HepG2 (cell line): ENCODE measurements at regions not wholly inside any gene's neighbourhood (a gene's known extent, or its start where the extent isn't known, plus 50 kb on each side); places are given as distances from the start of the nearest gene placed in this dataset.

ENCODE experiments used
- ATAC-seq: fragments of 200-7000 bp; cut with Tn5 transposase; 3 replicates; pipeline ENCODE4 v1.9.1; 2020; ENCODE audit warnings: mild to moderate bottlenecking, moderate library complexity
- BruUV-seq: library from RNA; stranded (reverse); fragments of 400-500 nt; replicated peaks from 2 replicates; lab custom pipeline; 2021; lab: Mats Ljungman, UMichigan
- CTCF ChIA-PET: fragments of 300-600 bp; formaldehyde crosslinking; extraction: SDS; loops from one replicate; lab custom pipeline; 2021; ENCODE audit warnings: low total read pairs, inconsistent platforms, low intra/inter-chr PET ratio; lab: Yijun Ruan, JAX
- POLR2A ChIA-PET: fragments of 350-600 bp; sonication (Branson Sonifier 250); formaldehyde crosslinking; loops from one replicate; lab custom pipeline; 2020; ENCODE audit warnings: antibody characterized with exemption, inconsistent platforms; lab: Yijun Ruan, JAX
- DNase-seq: peaks from one replicate; pipeline ENCODE4 v3.0.0-alpha.2; 2015; ENCODE audit warnings: low spot score
- FAIRE-seq: peaks from 3 replicates; lab custom pipeline; 2011; peaks lifted over from hg19 to GRCh38; lab: Jason Lieb, UNC
- H2AFZ ChIP-seq: one replicate; pipeline ENCODE4 v1.6.1; 2011; ENCODE audit warnings: low read length, inconsistent platforms
- H3K27ac ChIP-seq: fragments of 300-600 bp; 3 replicates; pipeline ENCODE4 v1.8.0; 2011; ENCODE audit warnings: mixed run types, mild to moderate bottlenecking, mixed read lengths, low read length, inconsistent platforms; ENCODE audit not compliant: insufficient read depth; ENCODE audit errors: extremely low read length
- H3K27me3 ChIP-seq, 2 experiments: fragments of 200-600 bp in 1 of 2; 2 replicates in 1 of 2; 3 replicates in 1 of 2; pipeline versions ENCODE4 v1.6.0 to v1.8.0; 2011; ENCODE audit warnings: low read length in 2 of 2, mild to moderate bottlenecking in 2 of 2, moderate library complexity in 2 of 2, inconsistent platforms in 1 of 2; ENCODE audit not compliant: insufficient read depth in 2 of 2, control insufficient read depth in 1 of 2
- H3K36me3 ChIP-seq, 2 experiments: fragments of 200-600 bp in 1 of 2; replicated peaks in 1 of 2; 2 replicates in 1 of 2; 3 replicates in 1 of 2; pipeline versions ENCODE4 v1.5.1 to v1.8.0; 2011; ENCODE audit warnings: low read length in 2 of 2, inconsistent platforms in 1 of 2; ENCODE audit not compliant: insufficient read depth in 2 of 2, control insufficient read depth in 1 of 2
- H3K4me1 ChIP-seq: 2 replicates; pipeline ENCODE4 v1.5.1; 2012; ENCODE audit warnings: low read length, inconsistent platforms; ENCODE audit not compliant: insufficient read depth
- H3K4me2 ChIP-seq: 2 replicates; pipeline ENCODE4 v1.6.0; 2011; ENCODE audit warnings: low read depth, low read length, inconsistent platforms
- H3K4me3 ChIP-seq, 3 experiments: fragments of 200-600 bp in 1 of 3; sonication (generic), shearing (Covaris generic) in 1 of 3; replicated peaks in 1 of 3; 2 replicates each; pipeline ENCODE4 v1.5.1; 2011 to 2016; ENCODE audit warnings: low read length in 3 of 3, inconsistent platforms in 2 of 3, low read depth in 2 of 3, mild to moderate bottlenecking in 2 of 3, control low read depth in 1 of 3, mixed read lengths in 1 of 3; ENCODE audit not compliant: insufficient read depth in 1 of 3
- H3K79me2 ChIP-seq: one replicate; pipeline ENCODE4 v1.6.1; 2011; ENCODE audit warnings: low read length, inconsistent platforms; ENCODE audit not compliant: insufficient read depth
- H3K9ac ChIP-seq: 2 replicates; pipeline ENCODE4 v1.6.0; 2011; ENCODE audit warnings: mild to moderate bottlenecking, low read depth, low read length, inconsistent platforms; ENCODE audit not compliant: insufficient read depth
- H3K9me3 ChIP-seq: 2 replicates; pipeline ENCODE4 v1.5.1; 2012; ENCODE audit warnings: mild to moderate bottlenecking, low read length
- H4K20me1 ChIP-seq: 2 replicates; pipeline ENCODE4 v1.6.0; 2011; ENCODE audit warnings: inconsistent platforms, mild to moderate bottlenecking, low read length, moderate library complexity; ENCODE audit not compliant: insufficient read depth
- ELF4 ChIP-seq: sonication (generic); formaldehyde crosslinking; IDR thresholded peaks from 2 replicates; pipeline ENCODE4 v1.5.0; 2020; ENCODE audit warnings: missing genetic modification reagents, mild to moderate bottlenecking, moderate library complexity, borderline replicate concordance
- SMARCE1 ChIP-seq: fragments of 450-650 bp; IDR thresholded peaks from 2 replicates; pipeline ENCODE4 v1.6.1; 2017; ENCODE audit warnings: borderline replicate concordance
- ZNF614 ChIP-seq: IDR thresholded peaks from 2 replicates; pipeline ENCODE4 v1.6.1; 2018; ENCODE audit warnings: missing biosample characterization, missing genetic modification reagents, inconsistent platforms, borderline replicate concordance
- WGBS: methylation state at CpG from one replicate; pipeline ENCODE4 v1.1.6; 2017; ENCODE audit warnings: low lambda C conversion rate; 5-methylcytosine and 5-hydroxymethylcytosine counted together
- in situ Hi-C: cut with HindIII; loops from 2 replicates; pipeline ENCODE4 v1.10.0; 2017; ENCODE audit warnings: low pct_unique_long_range_greater_than_20kb; ENCODE audit not compliant: extremely low pct_ligation_motif_present
- intact Hi-C: fragments of 100-400 bp; cut with micrococcal nuclease; formaldehyde crosslinking; loops from one replicate; pipeline ENCODE4 v1.10.0; 2022; ENCODE audit not compliant: unreplicated experiment
- TF ChIP-seq, protein P1 (sequence below): IDR thresholded peaks from 2 replicates; pipeline ENCODE4 v1.6.1; 2016; ENCODE audit warnings: mild to moderate bottlenecking, missing biosample characterization, missing genetic modification reagents
- TF ChIP-seq, protein P2 (sequence below): sonication (generic); formaldehyde crosslinking; IDR thresholded peaks from 2 replicates; pipeline ENCODE4; 2020; ENCODE audit warnings: missing genetic modification reagents, mild to moderate bottlenecking, borderline replicate concordance
- TF ChIP-seq, protein P3 (sequence below), 2 experiments: fragments of 450-650 bp in 1 of 2; sonication (generic) in 1 of 2; formaldehyde crosslinking; IDR thresholded peaks; 2 replicates each; pipeline versions ENCODE4 v1.5.0 to v1.8.0; 2020 to 2022; ENCODE audit warnings: mild to moderate bottlenecking in 1 of 2, missing genetic modification reagents in 1 of 2
- TF ChIP-seq, protein P4 (sequence below): sonication (generic); formaldehyde crosslinking; IDR thresholded peaks from 2 replicates; pipeline ENCODE4 v1.4.0; 2020; ENCODE audit warnings: missing genetic modification reagents
- TF ChIP-seq, protein P5 (sequence below): sonication (generic); formaldehyde crosslinking; IDR thresholded peaks from 2 replicates; pipeline ENCODE4 v1.5.0; 2020; ENCODE audit warnings: mild to moderate bottlenecking, missing genetic modification reagents

DNA sequence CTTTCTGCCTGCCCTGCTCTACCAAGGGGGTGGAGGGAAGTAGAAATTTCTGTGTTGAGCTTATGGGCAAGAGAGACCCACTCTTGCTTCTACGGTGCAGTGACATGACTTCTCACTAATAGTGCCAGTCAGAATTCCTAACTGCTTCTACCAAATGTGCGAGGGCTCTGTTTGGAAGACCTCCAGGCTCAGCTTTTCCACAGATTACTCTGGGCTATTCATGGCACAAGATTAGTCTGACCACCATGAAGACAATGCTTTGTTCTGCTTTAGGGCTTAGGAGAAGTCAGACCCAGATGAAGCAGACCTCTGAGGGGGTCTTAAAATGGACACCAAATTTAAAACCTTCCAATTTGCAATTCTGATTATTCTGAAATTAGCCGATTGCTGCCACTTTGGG lies 195.9 kb upstream of the TBC1D5 start:
- FAIRE-seq (no peak), ATAC-seq (no peak), DNase-seq (no peak)
- WGBS, result 14% methylated on average over 3 of the region's 3 CpGs
- ChIA-PET CTCF (no interaction called here), POLR2A (no interaction called here)
- H3K4me3 ChIP-seq, result no peak overlapping the region
- no peaks in the 10 kb centered on the region for H4K20me1 ChIP-seq
- H3K27ac ChIP-seq, result no peak overlapping the region
- no peak overlapping the region for H3K4me2 ChIP-seq
- H3K27me3 ChIP-seq, result peaks cover 0 to 8% of the 10 kb centered on the region in 2 experiments; a peak in 1 of 5 replicates
- no peaks in the 10 kb centered on the region for H3K9me3 ChIP-seq
- H3K4me1 ChIP-seq, result no peaks in the 10 kb centered on the region
- intact Hi-C loops (no loop called here), in situ Hi-C loops (no loop called here)
- H3K36me3 ChIP-seq, result no peaks in the 10 kb centered on the region
- no TSS peak for BruUV-seq
- H2AFZ ChIP-seq, result no peak overlapping the region
- H3K9ac ChIP-seq, result no peak overlapping the region
- H3K79me2 ChIP-seq, result no peaks in the 10 kb centered on the region
- TF ChIP-seq, protein P1, sequence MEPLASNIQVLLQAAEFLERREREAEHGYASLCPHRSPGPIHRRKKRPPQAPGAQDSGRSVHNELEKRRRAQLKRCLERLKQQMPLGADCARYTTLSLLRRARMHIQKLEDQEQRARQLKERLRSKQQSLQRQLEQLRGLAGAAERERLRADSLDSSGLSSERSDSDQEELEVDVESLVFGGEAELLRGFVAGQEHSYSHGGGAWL (CRISPR knock-in tag), result no peak
- TF ChIP-seq SMARCE1 (no peak), ELF4 (CRISPR knock-in tag) (no peak), ZNF614 (CRISPR knock-in tag) (no peak)
- TF ChIP-seq, protein P2, sequence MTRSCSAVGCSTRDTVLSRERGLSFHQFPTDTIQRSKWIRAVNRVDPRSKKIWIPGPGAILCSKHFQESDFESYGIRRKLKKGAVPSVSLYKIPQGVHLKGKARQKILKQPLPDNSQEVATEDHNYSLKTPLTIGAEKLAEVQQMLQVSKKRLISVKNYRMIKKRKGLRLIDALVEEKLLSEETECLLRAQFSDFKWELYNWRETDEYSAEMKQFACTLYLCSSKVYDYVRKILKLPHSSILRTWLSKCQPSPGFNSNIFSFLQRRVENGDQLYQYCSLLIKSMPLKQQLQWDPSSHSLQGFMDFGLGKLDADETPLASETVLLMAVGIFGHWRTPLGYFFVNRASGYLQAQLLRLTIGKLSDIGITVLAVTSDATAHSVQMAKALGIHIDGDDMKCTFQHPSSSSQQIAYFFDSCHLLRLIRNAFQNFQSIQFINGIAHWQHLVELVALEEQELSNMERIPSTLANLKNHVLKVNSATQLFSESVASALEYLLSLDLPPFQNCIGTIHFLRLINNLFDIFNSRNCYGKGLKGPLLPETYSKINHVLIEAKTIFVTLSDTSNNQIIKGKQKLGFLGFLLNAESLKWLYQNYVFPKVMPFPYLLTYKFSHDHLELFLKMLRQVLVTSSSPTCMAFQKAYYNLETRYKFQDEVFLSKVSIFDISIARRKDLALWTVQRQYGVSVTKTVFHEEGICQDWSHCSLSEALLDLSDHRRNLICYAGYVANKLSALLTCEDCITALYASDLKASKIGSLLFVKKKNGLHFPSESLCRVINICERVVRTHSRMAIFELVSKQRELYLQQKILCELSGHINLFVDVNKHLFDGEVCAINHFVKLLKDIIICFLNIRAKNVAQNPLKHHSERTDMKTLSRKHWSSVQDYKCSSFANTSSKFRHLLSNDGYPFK (CRISPR knock-in tag), result no peak
- TF ChIP-seq, protein P3, sequence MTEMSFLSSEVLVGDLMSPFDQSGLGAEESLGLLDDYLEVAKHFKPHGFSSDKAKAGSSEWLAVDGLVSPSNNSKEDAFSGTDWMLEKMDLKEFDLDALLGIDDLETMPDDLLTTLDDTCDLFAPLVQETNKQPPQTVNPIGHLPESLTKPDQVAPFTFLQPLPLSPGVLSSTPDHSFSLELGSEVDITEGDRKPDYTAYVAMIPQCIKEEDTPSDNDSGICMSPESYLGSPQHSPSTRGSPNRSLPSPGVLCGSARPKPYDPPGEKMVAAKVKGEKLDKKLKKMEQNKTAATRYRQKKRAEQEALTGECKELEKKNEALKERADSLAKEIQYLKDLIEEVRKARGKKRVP (CRISPR knock-in tag; IDR thresholded peaks at IDR 0.05), result no peak
- TF ChIP-seq, protein P4, sequence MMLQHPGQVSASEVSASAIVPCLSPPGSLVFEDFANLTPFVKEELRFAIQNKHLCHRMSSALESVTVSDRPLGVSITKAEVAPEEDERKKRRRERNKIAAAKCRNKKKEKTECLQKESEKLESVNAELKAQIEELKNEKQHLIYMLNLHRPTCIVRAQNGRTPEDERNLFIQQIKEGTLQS (CRISPR knock-in tag), result no peak
- TF ChIP-seq, protein P5, sequence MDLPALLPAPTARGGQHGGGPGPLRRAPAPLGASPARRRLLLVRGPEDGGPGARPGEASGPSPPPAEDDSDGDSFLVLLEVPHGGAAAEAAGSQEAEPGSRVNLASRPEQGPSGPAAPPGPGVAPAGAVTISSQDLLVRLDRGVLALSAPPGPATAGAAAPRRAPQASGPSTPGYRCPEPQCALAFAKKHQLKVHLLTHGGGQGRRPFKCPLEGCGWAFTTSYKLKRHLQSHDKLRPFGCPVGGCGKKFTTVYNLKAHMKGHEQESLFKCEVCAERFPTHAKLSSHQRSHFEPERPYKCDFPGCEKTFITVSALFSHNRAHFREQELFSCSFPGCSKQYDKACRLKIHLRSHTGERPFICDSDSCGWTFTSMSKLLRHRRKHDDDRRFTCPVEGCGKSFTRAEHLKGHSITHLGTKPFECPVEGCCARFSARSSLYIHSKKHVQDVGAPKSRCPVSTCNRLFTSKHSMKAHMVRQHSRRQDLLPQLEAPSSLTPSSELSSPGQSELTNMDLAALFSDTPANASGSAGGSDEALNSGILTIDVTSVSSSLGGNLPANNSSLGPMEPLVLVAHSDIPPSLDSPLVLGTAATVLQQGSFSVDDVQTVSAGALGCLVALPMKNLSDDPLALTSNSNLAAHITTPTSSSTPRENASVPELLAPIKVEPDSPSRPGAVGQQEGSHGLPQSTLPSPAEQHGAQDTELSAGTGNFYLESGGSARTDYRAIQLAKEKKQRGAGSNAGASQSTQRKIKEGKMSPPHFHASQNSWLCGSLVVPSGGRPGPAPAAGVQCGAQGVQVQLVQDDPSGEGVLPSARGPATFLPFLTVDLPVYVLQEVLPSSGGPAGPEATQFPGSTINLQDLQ (CRISPR knock-in tag), result no peak
